Osteocyte (in vitro differentiated cells): ENCODE measurements at regions not wholly inside any gene's neighbourhood (a gene's known extent, or its start where the extent isn't known, plus 50 kb on each side); places are given as distances from the start of the nearest gene placed in this dataset.

Experiments
- DNase-seq: peaks from one replicate; pipeline ENCODE4 v3.0.0; 2021; ENCODE audit warnings: mixed read lengths; ENCODE audit not compliant: unreplicated experiment; ENCODE audit errors: extremely low spot score
- H3K27ac Mint-ChIP-seq: one replicate; pipeline ENCODE4 v1.8.0; 2021; ENCODE audit warnings: mild to moderate bottlenecking, mixed read lengths; ENCODE audit not compliant: unreplicated experiment
- H3K27me3 Mint-ChIP-seq: one replicate; pipeline ENCODE4 v1.8.0; 2021; ENCODE audit warnings: mixed read lengths; ENCODE audit not compliant: unreplicated experiment
- H3K36me3 Mint-ChIP-seq: one replicate; pipeline ENCODE4 v1.8.0; 2021; ENCODE audit warnings: mixed read lengths; ENCODE audit not compliant: unreplicated experiment
- H3K4me1 Mint-ChIP-seq: one replicate; pipeline ENCODE4 v1.8.0; 2021; ENCODE audit warnings: mixed read lengths; ENCODE audit not compliant: unreplicated experiment
- H3K4me3 Mint-ChIP-seq: one replicate; pipeline ENCODE4 v1.8.0; 2021; ENCODE audit warnings: mild to moderate bottlenecking, moderate library complexity, mixed read lengths; ENCODE audit not compliant: unreplicated experiment
- H3K9me3 Mint-ChIP-seq: one replicate; pipeline ENCODE4 v1.8.0; 2021; ENCODE audit warnings: mixed read lengths; ENCODE audit not compliant: unreplicated experiment
- TF ChIP-seq, protein P1 (sequence below): fragments of 200-600 bp; sonication (generic); IDR thresholded peaks from 2 replicates; pipeline ENCODE4 v1.5.0; 2021; ENCODE audit warnings: antibody characterized with exemption, mild to moderate bottlenecking, moderate library complexity

DNA sequence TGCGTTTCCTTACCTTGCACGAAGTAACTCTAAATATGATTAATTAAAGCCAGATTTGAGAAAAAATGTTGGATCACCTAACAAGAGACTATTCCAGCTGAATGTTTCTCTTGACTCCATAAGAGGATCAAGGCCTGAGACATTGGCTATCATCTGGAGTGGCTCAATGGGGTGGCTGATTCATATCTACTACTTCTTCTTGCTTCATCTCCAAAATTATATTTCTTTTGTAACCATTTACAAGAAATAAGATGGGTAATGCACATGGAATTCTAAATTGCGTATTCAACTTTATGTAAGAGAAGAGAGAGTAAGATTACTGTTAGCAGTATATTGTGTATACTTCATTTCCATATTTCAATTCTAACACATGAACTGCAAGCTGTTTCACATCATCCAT is 819.0 kb upstream of the EYS start:
- H3K27me3 Mint-ChIP-seq, result no peaks in the 10 kb centered on the region
- no peak overlapping the region for H3K4me3 Mint-ChIP-seq
- H3K27ac Mint-ChIP-seq, result no peak overlapping the region
- no peaks in the 10 kb centered on the region for H3K36me3 Mint-ChIP-seq
- TF ChIP-seq, protein P1, sequence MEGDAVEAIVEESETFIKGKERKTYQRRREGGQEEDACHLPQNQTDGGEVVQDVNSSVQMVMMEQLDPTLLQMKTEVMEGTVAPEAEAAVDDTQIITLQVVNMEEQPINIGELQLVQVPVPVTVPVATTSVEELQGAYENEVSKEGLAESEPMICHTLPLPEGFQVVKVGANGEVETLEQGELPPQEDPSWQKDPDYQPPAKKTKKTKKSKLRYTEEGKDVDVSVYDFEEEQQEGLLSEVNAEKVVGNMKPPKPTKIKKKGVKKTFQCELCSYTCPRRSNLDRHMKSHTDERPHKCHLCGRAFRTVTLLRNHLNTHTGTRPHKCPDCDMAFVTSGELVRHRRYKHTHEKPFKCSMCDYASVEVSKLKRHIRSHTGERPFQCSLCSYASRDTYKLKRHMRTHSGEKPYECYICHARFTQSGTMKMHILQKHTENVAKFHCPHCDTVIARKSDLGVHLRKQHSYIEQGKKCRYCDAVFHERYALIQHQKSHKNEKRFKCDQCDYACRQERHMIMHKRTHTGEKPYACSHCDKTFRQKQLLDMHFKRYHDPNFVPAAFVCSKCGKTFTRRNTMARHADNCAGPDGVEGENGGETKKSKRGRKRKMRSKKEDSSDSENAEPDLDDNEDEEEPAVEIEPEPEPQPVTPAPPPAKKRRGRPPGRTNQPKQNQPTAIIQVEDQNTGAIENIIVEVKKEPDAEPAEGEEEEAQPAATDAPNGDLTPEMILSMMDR, result no peak
- H3K9me3 Mint-ChIP-seq, result no peaks in the 10 kb centered on the region
- no peak for DNase-seq
- H3K4me1 Mint-ChIP-seq, result no peaks in the 10 kb centered on the region

DNA sequence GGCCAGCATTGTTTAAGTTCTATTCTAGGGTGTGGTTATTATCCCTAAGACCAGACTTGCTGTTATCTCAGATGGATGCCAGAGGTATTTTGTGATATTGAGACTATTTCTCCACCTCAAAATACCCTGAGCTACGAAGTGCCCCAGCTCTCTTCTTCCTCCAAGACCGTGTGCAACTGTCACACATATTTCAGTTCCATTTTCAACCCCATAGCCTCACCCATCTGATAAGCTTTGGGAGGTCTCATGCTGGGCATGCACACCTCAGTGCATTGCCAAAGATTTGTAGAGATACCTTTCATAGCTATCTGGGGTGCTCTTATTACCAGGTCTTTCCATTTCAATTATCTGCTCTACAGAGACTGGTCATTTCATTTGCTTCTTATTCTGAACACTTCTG is 815.8 kb upstream of the EYS start:
- Mint-ChIP-seq H3K9me3 (no peaks in the 10 kb centered on the region), H3K4me1 (no peaks in the 10 kb centered on the region), H3K27me3 (no peaks in the 10 kb centered on the region), H3K36me3 (no peaks in the 10 kb centered on the region), H3K27ac (no peak overlapping the region), H3K4me3 (no peak overlapping the region)
- TF ChIP-seq, protein P1, result no peak
- no peak for DNase-seq

DNA sequence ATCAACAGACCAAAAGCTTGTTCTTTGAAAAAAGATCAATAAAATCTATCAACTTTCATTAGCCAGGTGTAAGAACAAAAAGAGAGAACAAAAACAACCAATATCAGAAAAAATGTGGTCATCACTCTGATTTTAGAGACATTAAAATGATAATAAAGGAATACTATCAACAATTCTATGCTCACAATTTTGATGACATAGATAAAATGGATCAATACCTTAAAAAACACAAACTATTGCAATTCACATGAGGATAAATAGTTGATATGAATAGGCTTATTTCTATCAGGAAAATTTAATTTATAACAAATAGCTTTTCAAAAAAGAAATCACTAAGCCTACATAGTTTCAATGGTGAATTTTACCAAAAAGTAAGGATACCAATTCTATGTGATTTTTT is 809.4 kb upstream of the EYS start:
- no peak overlapping the region for H3K27ac Mint-ChIP-seq
- H3K4me3 Mint-ChIP-seq, result no peak overlapping the region
- no peaks in the 10 kb centered on the region for H3K36me3 Mint-ChIP-seq
- DNase-seq, result no peak
- no peaks in the 10 kb centered on the region for H3K27me3 Mint-ChIP-seq
- H3K4me1 Mint-ChIP-seq, result no peaks in the 10 kb centered on the region
- TF ChIP-seq, protein P1, result no peak
- no peaks in the 10 kb centered on the region for H3K9me3 Mint-ChIP-seq

DNA sequence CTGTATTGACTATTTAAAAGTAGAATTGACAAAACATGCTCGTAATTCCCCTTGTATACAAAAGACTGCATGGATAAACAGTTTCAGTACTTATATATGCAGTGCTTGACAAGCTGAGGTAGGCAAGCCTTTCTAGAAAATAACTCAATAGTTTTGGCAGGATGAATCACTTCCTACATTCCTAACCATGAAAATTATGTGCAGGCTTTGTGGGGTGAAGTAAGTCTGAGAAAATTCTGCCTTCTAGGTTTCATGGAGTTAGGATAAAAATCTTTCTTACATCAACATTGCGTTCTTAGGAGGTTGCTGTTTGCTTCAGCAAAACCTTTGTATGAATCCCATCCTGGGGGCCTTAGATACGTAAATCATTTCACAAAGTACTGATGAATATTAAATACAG is 801.4 kb upstream of the EYS start:
- no peaks in the 10 kb centered on the region for H3K9me3 Mint-ChIP-seq
- TF ChIP-seq, protein P1, result no peak
- no peaks in the 10 kb centered on the region for H3K36me3 Mint-ChIP-seq
- H3K4me3 Mint-ChIP-seq, result no peak overlapping the region
- DNase-seq, result no peak
- H3K4me1 Mint-ChIP-seq, result no peaks in the 10 kb centered on the region
- H3K27me3 Mint-ChIP-seq, result no peaks in the 10 kb centered on the region
- H3K27ac Mint-ChIP-seq, result no peak overlapping the region

DNA sequence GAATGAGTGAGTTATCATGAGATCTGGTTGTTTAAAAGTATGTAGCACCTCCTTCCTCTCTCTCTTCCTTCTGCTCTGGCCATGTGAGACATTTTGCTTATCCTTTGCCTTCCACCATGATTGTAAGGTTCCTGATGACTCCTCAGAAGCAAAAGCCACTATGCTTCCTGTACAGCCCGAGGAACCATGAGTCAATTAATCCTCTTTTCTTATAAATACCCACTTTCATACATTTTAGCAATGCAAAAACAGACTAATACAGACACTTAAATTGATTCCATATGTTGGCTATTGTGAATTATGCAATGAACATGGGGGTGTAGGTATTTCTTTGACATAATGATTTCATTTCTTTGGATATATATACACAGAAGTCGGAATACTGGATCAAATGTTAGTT is 792.8 kb upstream of the EYS start:
- Mint-ChIP-seq H3K4me1 (no peaks in the 10 kb centered on the region), H3K4me3 (no peak overlapping the region), H3K27me3 (no peaks in the 10 kb centered on the region), H3K9me3 (no peaks in the 10 kb centered on the region), H3K27ac (no peak overlapping the region), H3K36me3 (no peaks in the 10 kb centered on the region)
- DNase-seq, result no peak
- TF ChIP-seq, protein P1, result no peak
